K562 (cell line): ENCODE measurements at regions not wholly inside any gene's neighbourhood (a gene's known extent, or its start where the extent isn't known, plus 50 kb on each side); places are given as distances from the start of the nearest gene placed in this dataset.
A peak's percentile ranks its signal among the peaks of the same experiment; 100 is the strongest.

ENCODE experiments used
- ATAC-seq: fragments of 200-7000 bp; cut with Tn5 transposase; 3 replicates; pipeline ENCODE4 v1.9.1; 2020; ENCODE audit warnings: moderate library complexity
- BruUV-seq: library from RNA; stranded (reverse); fragments of 400-500 nt; replicated peaks from 2 replicates; lab custom pipeline; 2021; lab: Mats Ljungman, UMichigan
- CTCF ChIA-PET: fragments of 300-600 bp; formaldehyde crosslinking; extraction: SDS; loops from one replicate; lab custom pipeline; 2021; ENCODE audit warnings: low intra/inter-chr PET ratio; lab: Yijun Ruan, JAX
- POLR2A ChIA-PET: fragments of 300-600, 350-650 bp; sonication (Branson Sonifier 250); formaldehyde crosslinking; extraction: SDS; loops from one replicate; lab custom pipeline; 2021; ENCODE audit warnings: antibody characterized with exemption, inconsistent platforms; lab: Yijun Ruan, JAX
- DNase-seq, 4 experiments: peaks; one replicate each; pipeline versions ENCODE4 v3.0.0 to v3.0.0-alpha.2; 2011 to 2018; ENCODE audit warnings: low spot score in 3 of 4, mixed read lengths in 3 of 4; ENCODE audit errors: extremely low read depth in 1 of 4
- FAIRE-seq: peaks from 2 replicates; lab custom pipeline; 2011; peaks lifted over from hg19 to GRCh38; lab: Jason Lieb, UNC
- H2AFZ ChIP-seq: 2 replicates; pipeline ENCODE4 v1.6.0; 2011; ENCODE audit warnings: low read depth, low read length, control low read depth, inconsistent platforms
- H3K27ac ChIP-seq: fragments of 200-600 bp; 3 replicates; pipeline ENCODE4 v1.8.0; 2011; ENCODE audit warnings: low read depth, mild to moderate bottlenecking, control low read depth, inconsistent platforms, low read length, moderate library complexity, mixed read lengths; ENCODE audit errors: extremely low read depth
- H3K27me3 ChIP-seq, 2 experiments: fragments of 300-600 bp in 1 of 2; 2 replicates in 1 of 2; 3 replicates in 1 of 2; pipeline versions ENCODE4 v1.6.0 to v1.8.0; 2011; ENCODE audit warnings: inconsistent platforms in 2 of 2, low read length in 2 of 2, mild to moderate bottlenecking in 1 of 2, mixed read lengths in 1 of 2, moderate library complexity in 1 of 2; ENCODE audit not compliant: control insufficient read depth in 2 of 2, insufficient read depth in 2 of 2
- H3K36me3 ChIP-seq: fragments of 300-600 bp; 3 replicates; pipeline ENCODE4 v1.8.0; 2011; ENCODE audit warnings: mild to moderate bottlenecking, low read length, inconsistent platforms; ENCODE audit not compliant: control insufficient read depth, insufficient read depth
- H3K4me1 ChIP-seq, 2 experiments: fragments of 200-600 bp in 1 of 2; replicated peaks in 1 of 2; 2 replicates in 1 of 2; 3 replicates in 1 of 2; pipeline versions ENCODE4 v1.5.1 to v1.8.0; 2011; ENCODE audit warnings: inconsistent platforms in 2 of 2, low read length in 2 of 2, mild to moderate bottlenecking in 1 of 2, mixed read lengths in 1 of 2, moderate library complexity in 1 of 2; ENCODE audit not compliant: control insufficient read depth in 2 of 2, insufficient read depth in 2 of 2
- H3K4me2 ChIP-seq: 2 replicates; pipeline ENCODE4 v1.6.1; 2011; ENCODE audit warnings: low read length, control low read depth, inconsistent platforms, mixed read lengths; ENCODE audit not compliant: insufficient read depth
- H3K4me3 ChIP-seq: fragments of 200-600 bp; sonication (generic), shearing (Covaris generic); 2 replicates; pipeline ENCODE4 v1.5.1; 2016; ENCODE audit warnings: control low read depth, inconsistent platforms
- H3K79me2 ChIP-seq: fragments of 200-600 bp; 3 replicates; pipeline ENCODE4 v1.8.0; 2011; ENCODE audit warnings: low read length, inconsistent platforms; ENCODE audit not compliant: control insufficient read depth, insufficient read depth
- H3K9ac ChIP-seq, 2 experiments: 2 replicates each; pipeline versions ENCODE4 v1.6.0 to v1.6.1; 2011; ENCODE audit warnings: low read depth in 2 of 2, low read length in 2 of 2, control low read depth in 1 of 2, inconsistent platforms in 1 of 2, mild to moderate bottlenecking in 1 of 2, mixed read lengths in 1 of 2; ENCODE audit not compliant: insufficient read depth in 1 of 2
- H3K9me1 ChIP-seq: one replicate; pipeline ENCODE4 v1.6.0; 2011; ENCODE audit warnings: inconsistent platforms, mild to moderate bottlenecking, low read length, moderate library complexity; ENCODE audit not compliant: control insufficient read depth, insufficient read depth
- H3K9me3 ChIP-seq: replicated peaks from 2 replicates; pipeline ENCODE4 v1.5.1; 2011; ENCODE audit warnings: low read depth, low read length, inconsistent platforms; ENCODE audit not compliant: control insufficient read depth, insufficient read depth
- H4K20me1 ChIP-seq: replicated peaks from 2 replicates; pipeline ENCODE4 v1.6.1; 2011; ENCODE audit warnings: low read length, inconsistent platforms, mixed read lengths; ENCODE audit not compliant: control insufficient read depth, insufficient read depth
- EGR1 ChIP-seq: fragments of 450-650 bp; conservative IDR thresholded peaks from 2 replicates; pipeline ENCODE4 v1.6.1; 2017; ENCODE audit warnings: mild to moderate bottlenecking
- ELF2 ChIP-seq: fragments of 250-450 bp; sonication (Bioruptor Pico); IDR thresholded peaks from 2 replicates; pipeline ENCODE4 v1.5.0; 2021; ENCODE audit warnings: mild to moderate bottlenecking
- GTF2A2 ChIP-seq: IDR thresholded peaks from 2 replicates; pipeline ENCODE4 v1.6.1; 2016; ENCODE audit warnings: mild to moderate bottlenecking, missing genetic modification characterization, missing compliant biosample characterization
- NR2C2 ChIP-seq, 2 experiments: fragments of 200-800 bp in 1 of 2; sonication (Bioruptor generic) in 1 of 2; sonication (generic) in 1 of 2; formaldehyde crosslinking in 1 of 2; IDR thresholded peaks; 2 replicates each; pipeline versions ENCODE4 v1.6.1 to v1.8.0; 2016 to 2022; ENCODE audit warnings: mild to moderate bottlenecking in 1 of 2, missing compliant biosample characterization in 1 of 2, missing genetic modification characterization in 1 of 2, missing genetic modification reagents in 1 of 2
- ZKSCAN8 ChIP-seq: fragments of 200-800 bp; sonication (Bioruptor generic); IDR thresholded peaks from 2 replicates; pipeline ENCODE4 v1.6.1; 2016; ENCODE audit warnings: missing genetic modification characterization, missing compliant biosample characterization
- ZNF584 ChIP-seq: fragments of 200-800 bp; sonication (Bioruptor generic); IDR thresholded peaks from 2 replicates; pipeline ENCODE4 v1.6.1; 2016; ENCODE audit warnings: low read depth, mild to moderate bottlenecking, missing genetic modification characterization, missing compliant biosample characterization
- WGBS: fragments of 100-300 bp; shearing (Covaris generic); methylation state at CpG from one replicate; pipeline ENCODE4 v1.1.6; 2016; ENCODE audit warnings: low coverage, mixed read lengths; ENCODE audit not compliant: insufficient coverage; ENCODE audit errors: missing lambda C conversion rate; 5-methylcytosine and 5-hydroxymethylcytosine counted together
- in situ Hi-C: fragments of 300-500 bp; cut with MboI; formaldehyde crosslinking; loops from 4 replicates; pipeline ENCODE4 v1.15.0; 2018; ENCODE audit warnings: inconsistent platforms, mixed read lengths
- intact Hi-C: fragments of 100-400 bp; cut with micrococcal nuclease; formaldehyde crosslinking; loops from 2 replicates; pipeline ENCODE4 v1.14.2; 2022
- TF ChIP-seq, protein P1 (sequence below): fragments of 250-450 bp; sonication (Bioruptor Pico); IDR thresholded peaks from 2 replicates; pipeline ENCODE4 v1.4.0; 2020; ENCODE audit warnings: mild to moderate bottlenecking, moderate library complexity, borderline replicate concordance
- TF ChIP-seq, protein P2 (sequence below): fragments of 250-450 bp; sonication (Bioruptor Pico); IDR thresholded peaks from 2 replicates; pipeline ENCODE4 v1.8.0; 2021; ENCODE audit warnings: borderline replicate concordance, mild to moderate bottlenecking, moderate library complexity; ENCODE audit not compliant: poor library complexity, severe bottlenecking

DNA sequence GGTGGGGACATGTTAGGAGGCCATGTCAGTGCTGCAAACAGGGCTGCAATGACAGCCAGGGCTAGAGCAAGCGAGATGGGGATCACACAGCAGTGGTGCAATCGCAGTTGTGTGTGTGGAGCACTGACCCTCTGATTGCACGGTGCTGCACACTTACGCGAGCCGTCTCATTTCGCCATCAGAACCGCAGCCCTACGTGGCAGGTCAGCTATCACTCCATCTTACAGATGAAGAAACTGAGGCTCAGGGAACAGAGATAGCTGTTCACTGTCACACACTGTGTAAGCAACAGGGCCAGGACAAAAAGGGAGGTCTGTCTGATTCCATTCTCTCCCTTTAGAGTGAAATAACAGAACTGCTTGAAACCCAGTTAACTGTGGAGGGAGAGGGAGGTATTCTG lies 104.8 kb upstream of the SLC45A1 start (continued):
- TF ChIP-seq, protein P1, sequence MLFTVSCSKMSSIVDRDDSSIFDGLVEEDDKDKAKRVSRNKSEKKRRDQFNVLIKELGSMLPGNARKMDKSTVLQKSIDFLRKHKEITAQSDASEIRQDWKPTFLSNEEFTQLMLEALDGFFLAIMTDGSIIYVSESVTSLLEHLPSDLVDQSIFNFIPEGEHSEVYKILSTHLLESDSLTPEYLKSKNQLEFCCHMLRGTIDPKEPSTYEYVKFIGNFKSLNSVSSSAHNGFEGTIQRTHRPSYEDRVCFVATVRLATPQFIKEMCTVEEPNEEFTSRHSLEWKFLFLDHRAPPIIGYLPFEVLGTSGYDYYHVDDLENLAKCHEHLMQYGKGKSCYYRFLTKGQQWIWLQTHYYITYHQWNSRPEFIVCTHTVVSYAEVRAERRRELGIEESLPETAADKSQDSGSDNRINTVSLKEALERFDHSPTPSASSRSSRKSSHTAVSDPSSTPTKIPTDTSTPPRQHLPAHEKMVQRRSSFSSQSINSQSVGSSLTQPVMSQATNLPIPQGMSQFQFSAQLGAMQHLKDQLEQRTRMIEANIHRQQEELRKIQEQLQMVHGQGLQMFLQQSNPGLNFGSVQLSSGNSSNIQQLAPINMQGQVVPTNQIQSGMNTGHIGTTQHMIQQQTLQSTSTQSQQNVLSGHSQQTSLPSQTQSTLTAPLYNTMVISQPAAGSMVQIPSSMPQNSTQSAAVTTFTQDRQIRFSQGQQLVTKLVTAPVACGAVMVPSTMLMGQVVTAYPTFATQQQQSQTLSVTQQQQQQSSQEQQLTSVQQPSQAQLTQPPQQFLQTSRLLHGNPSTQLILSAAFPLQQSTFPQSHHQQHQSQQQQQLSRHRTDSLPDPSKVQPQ: no peak
- TF ChIP-seq NR2C2 (CRISPR knock-in tag; IDR thresholded peaks at IDR 0.05) (no peak), NR2C2 (tag; IDR thresholded peaks at IDR 0.05) (no peak)

- Histone ChIP-seq H3K9me1 (no peaks in the 10 kb centered on the region), H3K4me1 (peaks cover 18 to 21% of the 10 kb centered on the region in 2 experiments), H3K9me3 (no peaks in the 10 kb centered on the region), H4K20me1 (no peaks in the 10 kb centered on the region), H3K9ac (no peak overlapping the region), H3K27ac (no peak overlapping the region), H3K4me3 (no peak overlapping the region), H3K4me2 (no peak overlapping the region), H3K36me3 (no peaks in the 10 kb centered on the region), H3K79me2 (no peaks in the 10 kb centered on the region), H3K27me3 (peaks cover 8 to 43% of the 10 kb centered on the region in 2 experiments; a peak in 4 of 5 replicates), H2AFZ (0 out of 2 replicates have a peak overlapping the region, but pooled peaks have one; percentile 7)
- ATAC-seq: peak; percentile 54
- in situ Hi-C loops: no loop called here
- FAIRE-seq: no peak
- TF ChIP-seq ELF2 (CRISPR knock-in tag) (no peak), ZNF584 (CRISPR knock-in tag) (0 out of 2 replicates have a peak, but pooled peaks have one; percentile 21), ZKSCAN8 (0 out of 2 replicates have a peak, but pooled peaks have one; percentile 60), GTF2A2 (no peak), EGR1 (peak; percentile 20; the same call in 1 of the 2 replicates)
- TF ChIP-seq, protein P2, sequence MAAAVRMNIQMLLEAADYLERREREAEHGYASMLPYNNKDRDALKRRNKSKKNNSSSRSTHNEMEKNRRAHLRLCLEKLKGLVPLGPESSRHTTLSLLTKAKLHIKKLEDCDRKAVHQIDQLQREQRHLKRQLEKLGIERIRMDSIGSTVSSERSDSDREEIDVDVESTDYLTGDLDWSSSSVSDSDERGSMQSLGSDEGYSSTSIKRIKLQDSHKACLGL (CRISPR knock-in tag): no peak
- no TSS peak for BruUV-seq
- CTCF ChIA-PET: no interaction called here
- no peak for DNase-seq
- POLR2A ChIA-PET: interaction anchor here (0.6 to 1.6 kb wide), 6 partner anchors 8 to 732 kb away, joined by 3 to 5 read pairs (median 4); no protein-coding TSS in a partner anchor
- WGBS: 43% methylated on average over 8 of the region's 8 CpGs
- intact Hi-C loops: no loop called here
Observed at GRCh38 chr1:8212580-8213031, 105.3 kb upstream of the SLC45A1 start.
